Medulla oblongata (tissue), 1 donor: ENCODE measurements at regions not wholly inside any gene's neighbourhood (a gene's known extent, or its start where the extent isn't known, plus 50 kb on each side); places are given as distances from the start of the nearest gene placed in this dataset.

Experiments used
- DNase-seq: peaks from one replicate; pipeline ENCODE4 v3.0.0-alpha.2; 2015; ENCODE audit errors: extremely low spot score

GRCh38 chr20:57788936-57789613 lies 79.3 kb upstream of the PMEPA1 start:
- DNase-seq, result no peak

- no peak for DNase-seq
Measured at GRCh38 chr20:57787990-57788781, 78.4 kb upstream of the PMEPA1 start.

- DNase-seq, result no peak
Measured at GRCh38 chr20:57787151-57787989, 77.6 kb upstream of the PMEPA1 start.

- no peak for DNase-seq
Measured at GRCh38 chr20:57786304-57786932, 76.6 kb upstream of the PMEPA1 start.

- DNase-seq, result no peak
Measured at GRCh38 chr20:57785720-57786119, 75.9 kb upstream of the PMEPA1 start.

- no peak for DNase-seq
Measured at GRCh38 chr20:57785061-57785460, 75.2 kb upstream of the PMEPA1 start.

- no peak for DNase-seq
Measured at GRCh38 chr20:57783956-57784837, 74.4 kb upstream of the PMEPA1 start.

GRCh38 chr20:57783196-57783595 lies 73.4 kb upstream of the PMEPA1 start:
- DNase-seq, result no peak

- no peak for DNase-seq
Measured at GRCh38 chr20:57782631-57783041, 72.8 kb upstream of the PMEPA1 start.

- no peak for DNase-seq
Measured at GRCh38 chr20:57781901-57782300, 72.1 kb upstream of the PMEPA1 start.

GRCh38 chr20:57780906-57781305 lies 71.1 kb upstream of the PMEPA1 start:
- DNase-seq, result no peak

- no peak for DNase-seq
Measured at GRCh38 chr20:57780398-57780797, 70.6 kb upstream of the PMEPA1 start.

GRCh38 chr20:57779401-57780003 lies 69.7 kb upstream of the PMEPA1 start:
- DNase-seq, result no peak

- no peak for DNase-seq
Measured at GRCh38 chr20:57777911-57778310, 68.1 kb upstream of the PMEPA1 start.

GRCh38 chr20:57774951-57775350 lies 65.1 kb upstream of the PMEPA1 start:
- DNase-seq, result no peak

- no peak for DNase-seq
Measured at GRCh38 chr20:57774111-57774880, 64.5 kb upstream of the PMEPA1 start.

- DNase-seq, result no peak
Measured at GRCh38 chr20:57773059-57773815, 63.4 kb upstream of the PMEPA1 start.

- no peak for DNase-seq
Measured at GRCh38 chr20:57772349-57772964, 62.6 kb upstream of the PMEPA1 start.
